Gastroesophageal sphincter (tissue), 3 donors: ENCODE measurements at regions not wholly inside any gene's neighbourhood (a gene's known extent, or its start where the extent isn't known, plus 50 kb on each side); places are given as distances from the start of the nearest gene placed in this dataset.

Source experiments
- POLR2AphosphoS5 ChIP-seq: sonication (generic); formaldehyde crosslinking; IDR thresholded peaks from one replicate; pipeline ENCODE4 v1.6.1; 2017; ENCODE audit warnings: antibody characterized with exemption
- TF ChIP-seq, protein P1 (sequence below), 4 experiments: fragments of 200-600 bp in 2 of 4; fragments of 450-650 bp in 2 of 4; sonication (generic) in 1 of 4; IDR thresholded peaks; one replicate each; pipeline ENCODE4 v1.5.1; 2017 to 2019; ENCODE audit warnings: antibody characterized with exemption in 4 of 4, mild to moderate bottlenecking in 2 of 4, moderate library complexity in 2 of 4

GRCh38 chr11:92698742-92699141, 270.7 kb upstream of the MTNR1B start:
- TF ChIP-seq, protein P1, sequence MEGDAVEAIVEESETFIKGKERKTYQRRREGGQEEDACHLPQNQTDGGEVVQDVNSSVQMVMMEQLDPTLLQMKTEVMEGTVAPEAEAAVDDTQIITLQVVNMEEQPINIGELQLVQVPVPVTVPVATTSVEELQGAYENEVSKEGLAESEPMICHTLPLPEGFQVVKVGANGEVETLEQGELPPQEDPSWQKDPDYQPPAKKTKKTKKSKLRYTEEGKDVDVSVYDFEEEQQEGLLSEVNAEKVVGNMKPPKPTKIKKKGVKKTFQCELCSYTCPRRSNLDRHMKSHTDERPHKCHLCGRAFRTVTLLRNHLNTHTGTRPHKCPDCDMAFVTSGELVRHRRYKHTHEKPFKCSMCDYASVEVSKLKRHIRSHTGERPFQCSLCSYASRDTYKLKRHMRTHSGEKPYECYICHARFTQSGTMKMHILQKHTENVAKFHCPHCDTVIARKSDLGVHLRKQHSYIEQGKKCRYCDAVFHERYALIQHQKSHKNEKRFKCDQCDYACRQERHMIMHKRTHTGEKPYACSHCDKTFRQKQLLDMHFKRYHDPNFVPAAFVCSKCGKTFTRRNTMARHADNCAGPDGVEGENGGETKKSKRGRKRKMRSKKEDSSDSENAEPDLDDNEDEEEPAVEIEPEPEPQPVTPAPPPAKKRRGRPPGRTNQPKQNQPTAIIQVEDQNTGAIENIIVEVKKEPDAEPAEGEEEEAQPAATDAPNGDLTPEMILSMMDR (IDR thresholded peaks at IDR 0.05): no peak
- TF ChIP-seq POLR2AphosphoS5: no peak
